ENCODE measurements at regions not wholly inside any gene's neighbourhood (a gene's known extent, or its start where the extent isn't known, plus 50 kb on each side); places are given as distances from the start of the nearest gene placed in this dataset.
"Not testable (repeated sequence)": the region's sequence is repeated elsewhere in the genome, so short reads cannot be mapped to it uniquely, and the experiment has no call there.

GRCh38 chr9:100653643-100654334, 75.9 kb downstream of the CAVIN4 start:
- Histone ChIP-seq H3K4me3 (no peak overlapping the region), H3K9me3 (peaks cover 0 to 3% (median 1%) of the 10 kb centered on the region in 4 donors), H3K27me3 (no peaks in the 10 kb centered on the region), H3K36me3 (no peaks in the 10 kb centered on the region), H3K27ac (no peak overlapping the region), H3K4me1 (no peaks in the 10 kb centered on the region)
- 88 to 89% methylated on average over 4 of the region's 4 CpGs for WGBS, 2 donors
- intact Hi-C loops (cut with DNase I), result no loop called here
- DNase-seq, result no peak
- TF ChIP-seq EP300 (IDR thresholded peaks at IDR 0.05) (no peak), CTCF (IDR thresholded peaks at IDR 0.05) (no peak), POLR2AphosphoS5 (IDR thresholded peaks at IDR 0.05) (no peak), POLR2A (IDR thresholded peaks at IDR 0.05) (no peak)

DNA sequence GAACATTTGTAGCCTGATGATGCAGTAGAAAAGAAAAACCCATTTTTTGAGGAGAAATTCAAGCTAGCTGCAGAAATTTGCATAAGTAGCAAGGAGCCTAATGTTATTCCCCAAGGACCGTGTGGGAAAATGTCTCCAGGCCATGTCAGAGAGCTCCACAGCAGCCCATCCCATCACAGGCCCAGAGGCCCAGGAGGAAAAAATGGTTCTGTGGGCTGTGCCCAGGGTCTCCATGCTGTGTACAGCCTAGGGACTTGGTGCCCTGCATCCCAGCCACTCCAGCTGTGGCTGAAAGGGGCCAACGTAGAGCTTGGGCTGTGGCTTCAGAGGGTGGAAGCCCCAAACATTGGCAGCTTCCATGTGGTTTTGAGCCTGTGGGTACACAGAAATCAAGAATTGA, 79.0 kb downstream of the CAVIN4 start:
- DNase-seq; intact Hi-C loops (cut with DNase I); H3K27me3 ChIP-seq; H3K9me3 ChIP-seq; H3K36me3 ChIP-seq; H3K4me3 ChIP-seq; H3K27ac ChIP-seq; H3K4me1 ChIP-seq: not testable (repeated sequence)
- WGBS, 2 donors, result 80% methylated on average over 2 of the region's 2 CpGs

- Histone ChIP-seq H3K36me3 (no peaks in the 10 kb centered on the region), H3K27ac (no peak overlapping the region), H3K4me1 (no peaks in the 10 kb centered on the region), H3K9me3 (peaks cover 0 to 3% (median 1%) of the 10 kb centered on the region in 4 donors), H3K27me3 (peaks cover 0 to 3% (median 0%) of the 10 kb centered on the region in 3 donors), H3K4me3 (no peak overlapping the region)
- WGBS, 2 donors, result 69 to 74% methylated on average over 3 of the region's 3 CpGs
- intact Hi-C loops (cut with DNase I), result no loop called here
- TF ChIP-seq EP300 (IDR thresholded peaks at IDR 0.05), result no peak
- TF ChIP-seq POLR2AphosphoS5 (IDR thresholded peaks at IDR 0.05), result no peak
- no peak for TF ChIP-seq CTCF (IDR thresholded peaks at IDR 0.05)
- no peak for TF ChIP-seq POLR2A (IDR thresholded peaks at IDR 0.05)
- no peak for DNase-seq
Observed at GRCh38 chr9:100661668-100662067, 83.8 kb downstream of the CAVIN4 start.

DNA sequence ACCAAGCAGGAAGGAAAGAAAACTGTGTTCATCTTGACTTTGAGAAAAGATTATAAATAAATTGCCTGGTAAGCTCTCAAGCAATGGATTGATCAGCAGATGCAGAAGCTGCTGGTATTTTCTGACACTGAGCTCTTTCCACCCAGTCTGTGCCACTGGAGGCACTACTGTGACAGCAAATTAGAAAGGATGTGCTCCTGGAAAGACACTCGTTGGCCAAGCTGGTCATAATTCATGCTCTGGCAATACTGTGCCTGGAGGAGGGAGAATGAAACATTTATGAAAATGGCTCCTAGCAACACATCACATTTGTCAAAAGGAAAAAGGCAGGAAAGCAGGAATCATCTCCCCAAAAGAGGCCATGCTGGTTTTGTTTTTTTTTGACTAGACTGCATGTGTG, 84.2 kb downstream of the CAVIN4 start:
- Histone ChIP-seq H3K4me1 (no peaks in the 10 kb centered on the region), H3K9me3 (peaks cover 0 to under 1% (median 0%) of the 10 kb centered on the region in 4 donors), H3K4me3 (no peak overlapping the region), H3K27ac (no peak overlapping the region), H3K36me3 (no peaks in the 10 kb centered on the region), H3K27me3 (peaks cover 0 to 3% (median 0%) of the 10 kb centered on the region in 3 donors)
- DNase-seq, result no peak
- 15 to 21% methylated on average over 1 of the region's 1 CpG for WGBS, 2 donors
- no peak for TF ChIP-seq POLR2AphosphoS5 (IDR thresholded peaks at IDR 0.05)
- no peak for TF ChIP-seq POLR2A (IDR thresholded peaks at IDR 0.05)
- intact Hi-C loops (cut with DNase I), result no loop called here

DNA sequence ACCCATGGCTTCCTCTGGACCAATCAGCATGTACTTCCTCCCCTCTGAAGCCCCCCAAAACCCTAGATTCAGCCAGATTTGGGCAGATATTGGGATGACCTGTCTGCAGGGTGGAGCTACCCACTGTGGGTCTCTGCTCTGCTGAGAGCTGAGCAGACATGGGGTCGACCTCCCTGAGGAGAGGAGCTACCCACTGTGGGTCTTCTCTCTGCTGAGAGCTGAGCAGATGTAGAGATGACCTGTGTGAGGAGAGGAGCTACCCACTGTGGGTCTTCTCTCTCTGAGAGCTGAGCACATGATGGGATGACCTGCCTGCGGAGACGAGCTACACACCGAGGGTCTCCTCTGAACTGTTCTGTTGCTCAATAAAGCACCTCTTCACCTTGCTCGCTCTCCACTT, 89.6 kb downstream of the CAVIN4 start:
- no peak overlapping the region for H3K4me3 ChIP-seq
- H3K4me1 ChIP-seq, result no peaks in the 10 kb centered on the region
- DNase-seq, result no peak
- intact Hi-C loops (cut with DNase I), result no loop called here
- TF ChIP-seq CTCF (IDR thresholded peaks at IDR 0.05) (no peak), EP300 (IDR thresholded peaks at IDR 0.05) (no peak), POLR2AphosphoS5 (IDR thresholded peaks at IDR 0.05) (no peak), POLR2A (IDR thresholded peaks at IDR 0.05) (no peak)
- no peak overlapping the region for H3K27ac ChIP-seq
- peaks cover 0 to 3% (median 0%) of the 10 kb centered on the region in 3 donors for H3K27me3 ChIP-seq
- no peaks in the 10 kb centered on the region for H3K9me3 ChIP-seq
- WGBS, 2 donors, result 76 to 89% methylated on average over 5 of the region's 5 CpGs
- H3K36me3 ChIP-seq, result no peaks in the 10 kb centered on the region

DNA sequence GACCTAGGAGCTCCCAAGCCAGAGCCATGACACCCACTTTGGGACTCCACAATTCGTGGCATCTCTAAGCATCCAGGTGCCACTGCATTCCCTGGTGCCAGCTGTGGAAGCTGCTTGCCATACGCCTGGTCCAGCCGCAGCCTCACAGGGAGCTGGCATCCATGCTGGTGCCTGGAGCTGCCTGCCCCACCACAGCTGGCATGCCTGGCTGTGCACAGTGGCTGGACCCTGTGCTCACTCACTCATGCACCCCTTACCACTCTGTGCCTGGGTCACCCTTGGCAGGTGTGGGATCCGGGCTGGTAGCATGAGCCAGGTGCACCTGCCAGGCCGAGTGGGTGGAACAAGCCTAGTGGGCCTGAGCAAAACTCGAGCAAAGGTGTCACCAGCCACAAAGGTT, 90.1 kb downstream of the CAVIN4 start:
- Histone ChIP-seq H3K27ac (no peak overlapping the region), H3K9me3 (no peaks in the 10 kb centered on the region), H3K27me3 (peaks cover 0 to 3% (median 0%) of the 10 kb centered on the region in 3 donors), H3K4me3 (no peak overlapping the region), H3K4me1 (no peaks in the 10 kb centered on the region), H3K36me3 (no peaks in the 10 kb centered on the region)
- intact Hi-C loops (cut with DNase I), result no loop called here
- TF ChIP-seq CTCF (IDR thresholded peaks at IDR 0.05) (no peak), POLR2AphosphoS5 (IDR thresholded peaks at IDR 0.05) (no peak), EP300 (IDR thresholded peaks at IDR 0.05) (no peak), POLR2A (IDR thresholded peaks at IDR 0.05) (no peak)
- no peak for DNase-seq
- WGBS, 2 donors, result 72 to 86% methylated on average over 6 of the region's 6 CpGs
